OCI-LY1 (cell line): ENCODE measurements at regions not wholly inside any gene's neighbourhood (a gene's known extent, or its start where the extent isn't known, plus 50 kb on each side); places are given as distances from the start of the nearest gene placed in this dataset.
A peak's percentile ranks its signal among the peaks of the same experiment; 100 is the strongest.

Experiments
- H2AFZ ChIP-seq: fragments of 200-600 bp; sonication (generic), shearing (Covaris generic); 2 replicates; pipeline ENCODE4 v1.6.0; 2014; ENCODE audit warnings: antibody characterized with exemption, mild to moderate bottlenecking, low read length
- H3F3A ChIP-seq: fragments of 200-600 bp; sonication (generic), shearing (Covaris generic); 2 replicates; pipeline ENCODE4 v1.6.0; 2014; ENCODE audit warnings: mild to moderate bottlenecking, antibody characterized with exemption, low read length, moderate library complexity; ENCODE audit not compliant: insufficient read depth
- H3K27ac ChIP-seq: fragments of 200-600 bp; sonication (generic); 2 replicates; pipeline ENCODE4 v1.5.1; 2014; ENCODE audit warnings: low read length, mixed run types, mild to moderate bottlenecking, low read depth; ENCODE audit not compliant: poor library complexity, severe bottlenecking
- H3K27me3 ChIP-seq: fragments of 200-600 bp; sonication (generic); 2 replicates; pipeline ENCODE4 v1.6.0; 2014; ENCODE audit warnings: antibody characterized with exemption, mild to moderate bottlenecking, low read length, moderate library complexity; ENCODE audit not compliant: insufficient read depth
- H3K36me3 ChIP-seq: fragments of 200-600 bp; sonication (generic); 2 replicates; pipeline ENCODE4 v1.6.1; 2014; ENCODE audit warnings: mild to moderate bottlenecking, antibody characterized with exemption, low read length, moderate library complexity, mixed read lengths; ENCODE audit not compliant: insufficient read depth
- H3K4me1 ChIP-seq: fragments of 200-600 bp; sonication (generic); 2 replicates; pipeline ENCODE4 v1.5.1; 2014; ENCODE audit warnings: mild to moderate bottlenecking, low read length, moderate library complexity; ENCODE audit not compliant: insufficient read depth, severe bottlenecking
- H3K4me2 ChIP-seq: fragments of 200-600 bp; sonication (generic), shearing (Covaris generic); 2 replicates; pipeline ENCODE4 v1.6.1; 2014; ENCODE audit warnings: low read length
- H3K4me3 ChIP-seq: fragments of 200-600 bp; sonication (generic); 2 replicates; pipeline ENCODE4 v1.5.1; 2014; ENCODE audit warnings: low read length, low read depth, mild to moderate bottlenecking, mixed read lengths; ENCODE audit not compliant: poor library complexity, severe bottlenecking
- H3K79me2 ChIP-seq: fragments of 200-600 bp; shearing (Covaris generic); 2 replicates; pipeline ENCODE4 v1.6.1; 2016; ENCODE audit warnings: mixed run types, low read length, mixed read lengths; ENCODE audit not compliant: insufficient read depth
- H3K9ac ChIP-seq: fragments of 200-600 bp; sonication (generic), shearing (Covaris generic); 2 replicates; pipeline ENCODE4 v1.6.1; 2014; ENCODE audit warnings: mild to moderate bottlenecking, low read length, mixed read lengths
- H3K9me2 ChIP-seq: fragments of 200-600 bp; sonication (generic), shearing (Covaris generic); 2 replicates; pipeline ENCODE4 v1.6.1; 2014; ENCODE audit warnings: low read depth, mild to moderate bottlenecking, low read length, mixed read lengths
- H3K9me3 ChIP-seq: fragments of 200-600 bp; shearing (Covaris generic); 2 replicates; pipeline ENCODE4 v1.6.1; 2014; ENCODE audit warnings: low read length, mixed read lengths
- H4K20me1 ChIP-seq: fragments of 200-600 bp; sonication (generic), shearing (Covaris generic); 2 replicates; pipeline ENCODE4 v1.6.0; 2016; ENCODE audit warnings: mild to moderate bottlenecking, low read length; ENCODE audit not compliant: insufficient read depth
- CTCF ChIP-seq: fragments of 200-600 bp; sonication (generic), shearing (Covaris generic); IDR thresholded peaks from 2 replicates; pipeline ENCODE4 v1.5.1; 2017; ENCODE audit warnings: mild to moderate bottlenecking, antibody characterized with exemption, low read length, moderate library complexity, mixed read lengths
- EZH2 ChIP-seq: fragments of 200-600 bp; sonication (generic), shearing (Covaris generic); IDR thresholded peaks from 2 replicates; pipeline ENCODE4 v1.8.0; 2017; ENCODE audit warnings: borderline replicate concordance, mixed run types, mild to moderate bottlenecking, antibody characterized with exemption, low read length, moderate library complexity, mixed read lengths

GRCh38 chr3:101992863-101993262 lies 143.5 kb downstream of the NFKBIZ start:
- no peak overlapping the region for H3K9ac ChIP-seq
- no peak overlapping the region for H2AFZ ChIP-seq
- H4K20me1 ChIP-seq = no peaks in the 10 kb centered on the region
- no peak overlapping the region for H3K4me3 ChIP-seq
- no peak overlapping the region for H3K27ac ChIP-seq
- no peaks in the 10 kb centered on the region for H3K27me3 ChIP-seq
- no peaks in the 10 kb centered on the region for H3K36me3 ChIP-seq
- H3K9me2 ChIP-seq = no peaks in the 10 kb centered on the region
- TF ChIP-seq CTCF = no peak
- no peak for TF ChIP-seq EZH2
- no peaks in the 10 kb centered on the region for H3K79me2 ChIP-seq
- H3K4me2 ChIP-seq = no peak overlapping the region
- H3K4me1 ChIP-seq = peaks cover 68% of the 10 kb centered on the region
- H3F3A ChIP-seq = no peaks in the 10 kb centered on the region; the same call in 1 of the 2 replicates
- no peaks in the 10 kb centered on the region for H3K9me3 ChIP-seq

DNA sequence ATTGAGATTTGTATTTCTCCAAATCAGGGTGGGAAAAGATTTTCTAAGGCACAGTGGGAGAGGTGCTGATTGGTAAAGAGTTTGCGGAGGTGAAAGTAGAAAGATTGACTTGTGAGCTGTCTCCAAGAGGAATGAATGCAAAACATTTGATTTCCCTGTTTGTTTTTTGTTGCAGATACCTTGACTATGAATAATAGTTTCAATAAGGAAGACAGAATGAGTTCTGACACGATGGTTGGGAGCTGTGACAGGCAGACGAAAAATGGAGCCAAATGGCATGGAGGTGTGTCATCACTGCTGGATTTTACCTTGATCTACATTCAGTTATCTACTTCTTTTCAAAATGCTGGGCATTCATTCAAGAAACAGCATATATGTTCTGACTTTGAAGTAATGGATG lies 145.1 kb downstream of the NFKBIZ start:
- Histone ChIP-seq H3K9me2 (no peaks in the 10 kb centered on the region), H4K20me1 (no peaks in the 10 kb centered on the region), H3K9ac (no peak overlapping the region)

DNA sequence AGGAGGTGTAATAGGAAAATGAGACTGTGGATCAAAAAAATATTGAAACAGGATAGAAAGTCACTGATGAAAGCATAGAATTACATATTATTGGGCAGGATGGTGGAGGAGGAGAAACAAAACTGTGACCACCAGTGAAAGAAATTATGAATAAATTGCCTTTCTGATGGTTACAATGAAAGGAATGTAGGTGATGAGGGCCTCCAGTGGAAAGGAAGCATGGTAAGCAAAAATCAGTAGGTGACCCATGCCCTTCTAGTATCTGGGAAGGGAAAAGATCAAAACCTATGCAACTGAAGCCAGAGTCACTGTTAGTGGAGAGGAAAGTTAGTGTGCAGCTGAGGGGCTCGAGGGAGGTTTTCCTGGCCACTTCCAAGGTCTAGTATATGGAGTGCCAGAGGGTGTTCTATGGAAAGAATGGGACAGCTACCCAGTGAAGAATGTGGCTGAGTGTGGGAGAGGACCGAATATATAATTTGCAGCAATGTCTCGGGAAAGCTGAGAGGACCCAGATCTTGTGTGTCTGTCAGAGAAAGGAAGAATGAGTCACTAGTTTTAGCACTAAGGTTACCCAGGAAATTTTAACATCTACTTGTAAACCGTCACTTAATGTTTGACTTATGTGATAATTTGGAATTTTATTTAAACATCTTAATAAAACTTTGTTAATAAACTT lies 146.2 kb downstream of the NFKBIZ start:
- Histone ChIP-seq H3K4me3 (no peak overlapping the region), H3K79me2 (no peaks in the 10 kb centered on the region), H4K20me1 (no peaks in the 10 kb centered on the region), H3K36me3 (no peaks in the 10 kb centered on the region), H3K4me1 (peaks cover 78% of the 10 kb centered on the region), H3K27ac (peak overlapping the region; percentile 78), H2AFZ (no peak overlapping the region), H3F3A (no peaks in the 10 kb centered on the region; the same call in 1 of the 2 replicates), H3K4me2 (no peak overlapping the region), H3K9me2 (no peaks in the 10 kb centered on the region), H3K27me3 (no peaks in the 10 kb centered on the region), H3K9me3 (no peaks in the 10 kb centered on the region), H3K9ac (no peak overlapping the region; the same call in 1 of the 2 replicates)
- TF ChIP-seq EZH2 = no peak
- no peak for TF ChIP-seq CTCF

More for the DNA sequence above, 145.1 kb downstream of the NFKBIZ start:
- H3K9me3 ChIP-seq = no peaks in the 10 kb centered on the region
- H3K4me1 ChIP-seq = peaks cover 71% of the 10 kb centered on the region
- no peak overlapping the region for H3K4me2 ChIP-seq
- H3K27ac ChIP-seq = no peak overlapping the region
- no peak overlapping the region for H2AFZ ChIP-seq
- no peaks in the 10 kb centered on the region for H3K79me2 ChIP-seq
- no peaks in the 10 kb centered on the region; the same call in 1 of the 2 replicates for H3F3A ChIP-seq
- no peaks in the 10 kb centered on the region for H3K36me3 ChIP-seq
- no peaks in the 10 kb centered on the region for H3K27me3 ChIP-seq
- H3K4me3 ChIP-seq = no peak overlapping the region
- no peak for TF ChIP-seq EZH2
- no peak for TF ChIP-seq CTCF
